Activated CD4-positive, CD25-positive, alpha-beta regulatory T cell treated with anti-CD3 and anti-CD28 coated beads, Interleukin-2, amount 50 U/mL, for 24 hours (primary cell): ENCODE measurements at regions not wholly inside any gene's neighbourhood (a gene's known extent, or its start where the extent isn't known, plus 50 kb on each side); places are given as distances from the start of the nearest gene placed in this dataset.

Source experiments
- ATAC-seq, 2 donors: fragments of 150-1000 bp; cut with Tn5 transposase; one replicate each; pipeline ENCODE4 v1.10.0; 2021; ENCODE audit warnings: mild to moderate bottlenecking in 1 of 2, moderate library complexity in 1 of 2

GRCh38 chr18:77940566-77940965 lies 690.9 kb downstream of the GALR1 start:
- ATAC-seq, result no peak

- no peak for ATAC-seq
Observed at GRCh38 chr18:77944533-77944932, 694.9 kb downstream of the GALR1 start.

GRCh38 chr18:77948567-77948966 lies 698.9 kb downstream of the GALR1 start:
- no peak for ATAC-seq

- ATAC-seq, result no peak
Observed at GRCh38 chr18:77949355-77949973, 699.8 kb downstream of the GALR1 start.

GRCh38 chr18:77959248-77959647 lies 709.6 kb downstream of the GALR1 start:
- ATAC-seq, result no peak

GRCh38 chr18:77960791-77961410 lies 711.3 kb downstream of the GALR1 start:
- ATAC-seq, result no peak

GRCh38 chr18:77967071-77967470 lies 717.4 kb downstream of the GALR1 start:
- ATAC-seq, result no peak

GRCh38 chr18:77967791-77968190 lies 718.1 kb downstream of the GALR1 start:
- no peak for ATAC-seq

GRCh38 chr18:77969972-77970371 lies 720.3 kb downstream of the GALR1 start:
- no peak for ATAC-seq

GRCh38 chr18:77970814-77971213 lies 721.2 kb downstream of the GALR1 start:
- ATAC-seq, result no peak

GRCh38 chr18:77973745-77974144 lies 724.1 kb downstream of the GALR1 start:
- ATAC-seq, result no peak

- no peak for ATAC-seq
Observed at GRCh38 chr18:77974329-77974728, 724.7 kb downstream of the GALR1 start.

- ATAC-seq, result no peak
Observed at GRCh38 chr18:77977331-77977730, 727.7 kb downstream of the GALR1 start.

- no peak for ATAC-seq
Observed at GRCh38 chr18:77980275-77980674, 730.6 kb downstream of the GALR1 start.

- no peak for ATAC-seq
Observed at GRCh38 chr18:77981874-77982273, 732.2 kb downstream of the GALR1 start.

GRCh38 chr18:77983270-77983669 lies 733.6 kb downstream of the GALR1 start:
- peak in 1 of 2 donors; percentile 28 for ATAC-seq

GRCh38 chr18:77984178-77984577 lies 734.5 kb downstream of the GALR1 start:
- no peak for ATAC-seq

GRCh38 chr18:77984833-77985232 lies 735.2 kb downstream of the GALR1 start:
- no peak for ATAC-seq

- ATAC-seq, result no peak
Observed at GRCh38 chr18:77985526-77986281, 736.1 kb downstream of the GALR1 start.

- no peak for ATAC-seq
Observed at GRCh38 chr18:77990131-77990530, 740.5 kb downstream of the GALR1 start.

GRCh38 chr18:77990901-77991300 lies 741.3 kb downstream of the GALR1 start:
- no peak for ATAC-seq

GRCh38 chr18:77992057-77992456 lies 742.4 kb downstream of the GALR1 start:
- ATAC-seq, result no peak

- no peak for ATAC-seq
Observed at GRCh38 chr18:77993188-77993981, 743.7 kb downstream of the GALR1 start.
